Body of pancreas (tissue), 4 donors: ENCODE measurements at regions not wholly inside any gene's neighbourhood (a gene's known extent, or its start where the extent isn't known, plus 50 kb on each side); places are given as distances from the start of the nearest gene placed in this dataset.

Source experiments
- CTCF ChIP-seq, 7 experiments: fragments of 450-650 bp in 4 of 7; fragments of 200-600 bp in 3 of 7; sonication (generic) in 3 of 7; IDR thresholded peaks; one replicate each; pipeline ENCODE4 v1.5.1; 2016 to 2019; ENCODE audit warnings: antibody characterized with exemption in 7 of 7
- POLR2A ChIP-seq, 3 donors: fragments of 450-650 bp; IDR thresholded peaks; one replicate each; pipeline ENCODE4 v1.6.1; 2016; ENCODE audit warnings: antibody characterized with exemption in 3 of 3, mild to moderate bottlenecking in 2 of 3

GRCh38 chr18:35826477-35826876, 146.0 kb upstream of the RMP24 start:
- no peak for TF ChIP-seq CTCF (IDR thresholded peaks at IDR 0.05)
- TF ChIP-seq POLR2A (IDR thresholded peaks at IDR 0.05): no peak
